ENCODE measurements at regions not wholly inside any gene's neighbourhood (a gene's known extent, or its start where the extent isn't known, plus 50 kb on each side); places are given as distances from the start of the nearest gene placed in this dataset.

DNA sequence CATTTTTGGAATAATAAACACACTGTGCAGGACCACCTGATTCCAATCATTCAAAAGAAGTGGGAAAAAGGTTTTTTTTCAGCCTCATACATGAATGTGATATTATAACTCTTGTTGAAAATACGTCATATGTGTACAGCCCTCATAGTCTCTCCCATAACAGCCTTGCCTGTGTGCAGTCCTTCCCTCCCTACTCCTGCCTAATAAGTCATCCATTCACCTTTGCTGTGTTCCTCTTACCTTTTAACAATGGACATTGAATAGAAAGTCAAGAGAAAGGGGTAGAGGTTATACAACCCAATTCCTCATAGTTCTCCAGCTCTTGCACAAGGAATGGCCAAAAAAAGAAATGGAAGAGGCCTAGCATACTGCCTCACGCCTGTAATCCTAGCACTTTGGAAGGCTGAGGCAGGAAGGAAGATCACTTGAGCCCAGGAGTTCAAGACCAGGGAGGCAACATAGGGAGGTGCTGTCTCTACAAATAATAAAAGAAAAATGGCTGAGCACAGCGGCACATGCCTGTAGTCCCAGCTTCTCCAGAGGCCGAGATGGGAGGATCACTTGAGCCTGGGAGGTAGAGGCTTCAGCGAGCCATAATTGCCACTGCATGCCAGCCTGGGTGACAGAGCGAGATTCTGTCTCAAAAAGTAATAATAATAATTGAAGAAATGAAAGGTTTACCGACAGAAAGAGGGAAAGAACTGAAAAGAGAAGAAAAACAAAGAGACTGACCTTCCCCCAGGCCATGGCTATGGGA is 356.1 kb upstream of the KIF2A start:
- DNase-seq (ENCODE audit: low spot score) (no peak), FAIRE-seq (no peak)

DNA sequence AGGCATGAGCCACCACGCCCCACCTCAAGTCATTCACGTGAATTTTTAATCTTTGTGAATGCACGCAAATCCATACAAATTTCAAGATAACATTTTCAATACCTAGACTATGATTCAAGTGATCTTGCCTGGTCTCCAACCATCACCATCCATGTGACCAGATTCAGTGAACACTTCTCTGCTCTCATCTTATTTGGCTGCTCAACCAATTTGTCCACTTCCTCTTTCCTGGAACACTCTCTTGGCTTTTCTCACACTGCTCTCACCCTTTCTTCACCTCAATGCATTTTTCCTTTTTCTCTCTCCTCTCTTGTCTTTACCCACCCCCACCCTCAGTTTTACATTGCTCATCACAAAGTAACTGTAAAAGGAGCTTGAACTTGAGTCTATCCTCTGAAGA is 354.7 kb upstream of the KIF2A start:
- FAIRE-seq (no peak), DNase-seq (ENCODE audit: low spot score) (no peak)

DNA sequence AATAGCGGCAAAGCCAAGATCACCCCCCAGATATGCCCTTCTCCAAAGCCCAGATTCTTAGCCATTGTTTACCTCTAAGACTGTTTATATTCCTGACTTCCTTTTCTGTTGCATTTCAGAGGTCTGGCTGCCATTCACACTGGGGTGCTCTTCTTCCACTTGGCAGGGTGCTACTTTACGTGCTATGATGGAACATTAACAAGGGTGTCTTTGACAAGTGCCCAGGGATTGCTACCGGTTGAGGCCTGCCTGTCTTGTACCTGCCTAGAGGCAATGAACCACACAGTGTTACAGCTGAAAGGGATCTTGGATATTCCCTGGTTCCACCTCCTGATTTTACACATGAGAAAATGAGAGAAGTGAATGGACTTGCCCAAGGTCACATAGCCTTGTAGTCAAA is 352.1 kb upstream of the KIF2A start:
- DNase-seq (ENCODE audit: low spot score) (no peak), FAIRE-seq (no peak)

DNA sequence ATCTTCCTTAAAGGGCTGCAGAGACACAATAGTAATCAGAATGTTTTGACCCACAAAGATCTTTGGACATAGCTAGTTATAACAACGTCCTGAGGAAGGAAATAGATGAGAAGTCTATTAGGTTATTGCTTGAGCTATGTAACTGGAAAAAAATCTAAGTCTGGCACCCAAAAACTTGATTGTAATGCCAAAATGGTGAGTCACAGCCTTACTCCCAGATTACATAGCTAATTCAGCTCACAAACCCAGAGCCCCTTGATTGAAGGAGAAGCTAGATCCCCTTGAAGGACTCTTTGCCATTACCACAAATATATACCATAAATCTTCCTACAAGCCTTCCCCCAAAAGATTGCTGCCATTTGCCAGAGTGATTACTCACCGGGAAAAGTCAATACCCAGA is 341.8 kb upstream of the KIF2A start:
- FAIRE-seq = no peak
- peak; percentile 5 for DNase-seq (ENCODE audit: low spot score)

DNA sequence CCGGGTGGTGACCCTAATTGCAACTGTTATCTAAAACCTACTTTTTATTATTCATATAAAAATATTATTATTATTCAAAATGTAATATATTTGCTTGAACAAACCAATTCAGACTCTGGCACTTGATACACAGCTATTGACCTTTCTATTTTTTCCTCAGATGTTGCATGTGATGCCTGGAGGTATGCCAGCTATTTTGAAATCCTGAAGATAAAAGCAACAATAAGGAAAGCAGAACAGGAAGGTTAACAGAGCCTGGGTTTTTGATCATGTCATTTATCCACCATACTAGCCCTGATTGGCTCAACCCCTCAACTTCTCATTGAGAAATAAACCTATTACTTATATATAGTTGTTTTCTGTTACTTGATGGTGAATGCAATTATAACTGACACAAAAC is 340.9 kb upstream of the KIF2A start:
- DNase-seq (ENCODE audit: low spot score) = no peak

DNA sequence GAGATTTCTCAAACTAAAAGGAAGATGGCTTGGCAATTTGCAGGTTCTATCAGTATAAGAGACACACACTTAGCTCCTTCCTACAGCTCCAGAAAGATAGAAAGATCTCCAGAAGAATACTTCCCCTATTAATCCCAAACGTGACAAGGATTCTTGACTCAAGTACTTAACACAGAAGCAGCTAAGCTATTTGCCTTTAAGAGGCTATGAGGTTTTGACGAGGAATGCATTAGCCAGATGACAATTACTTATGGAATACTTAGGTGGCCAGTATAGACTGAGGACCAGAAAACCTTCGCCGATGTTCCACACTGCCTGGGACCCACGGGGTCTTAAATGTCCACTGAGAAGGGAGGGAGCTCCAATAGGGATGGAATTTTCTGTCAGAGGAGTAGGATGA is 340.5 kb upstream of the KIF2A start:
- no peak for DNase-seq (ENCODE audit: low spot score)
- FAIRE-seq = no peak

More for the DNA sequence above, 340.9 kb upstream of the KIF2A start:
- FAIRE-seq = no peak

DNA sequence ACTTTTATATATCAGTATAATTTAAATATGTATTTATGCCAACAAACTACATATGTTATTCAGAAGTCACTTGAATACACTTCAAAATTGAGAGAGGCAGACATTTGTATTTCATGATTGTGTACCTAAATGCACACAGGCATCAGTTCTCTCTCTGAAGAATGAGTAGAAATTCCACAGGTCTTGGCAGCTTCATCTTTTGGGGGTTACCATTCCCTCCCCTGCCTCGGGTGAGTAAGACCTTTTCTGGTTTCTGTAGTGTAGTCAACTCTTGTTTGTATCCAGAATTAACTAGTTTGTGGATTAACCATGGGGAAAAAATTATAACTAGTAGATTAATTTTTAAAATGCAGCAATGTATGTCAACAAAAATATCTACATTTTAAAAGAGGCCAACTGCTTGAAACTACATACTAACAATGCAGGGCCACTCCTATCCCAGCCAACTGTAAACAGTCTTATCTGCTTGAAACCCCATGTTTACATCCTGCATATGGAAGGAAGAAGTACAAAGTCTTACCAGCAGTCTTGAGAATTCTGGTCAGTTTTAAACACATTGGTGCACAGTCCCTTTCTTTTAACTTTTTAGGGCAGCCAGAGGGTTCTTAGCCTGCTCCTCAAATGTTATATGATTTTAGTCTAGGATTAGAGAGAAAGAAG is 339.6 kb upstream of the KIF2A start:
- no peak for FAIRE-seq
- DNase-seq (ENCODE audit: low spot score) = no peak

DNA sequence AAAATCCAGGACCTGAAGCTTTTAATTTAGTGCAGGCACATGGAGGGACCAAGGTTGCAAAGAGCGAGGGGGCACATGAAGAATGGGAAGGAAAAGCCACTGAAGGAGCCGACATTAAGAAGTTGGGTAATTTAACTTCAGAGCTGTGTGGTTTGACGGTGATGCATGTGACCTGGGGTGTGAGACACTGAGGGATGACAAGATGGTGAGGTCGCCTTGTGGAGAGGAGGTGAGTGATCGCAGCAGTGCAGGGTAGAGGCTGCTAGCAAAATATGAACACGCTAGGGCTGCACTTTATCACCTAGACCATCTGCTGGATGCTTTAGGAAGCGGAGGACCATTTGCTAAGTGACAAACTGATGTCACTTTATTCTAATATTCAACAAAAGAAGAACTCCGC is 339.0 kb upstream of the KIF2A start:
- FAIRE-seq = no peak
- DNase-seq (ENCODE audit: low spot score) = no peak

DNA sequence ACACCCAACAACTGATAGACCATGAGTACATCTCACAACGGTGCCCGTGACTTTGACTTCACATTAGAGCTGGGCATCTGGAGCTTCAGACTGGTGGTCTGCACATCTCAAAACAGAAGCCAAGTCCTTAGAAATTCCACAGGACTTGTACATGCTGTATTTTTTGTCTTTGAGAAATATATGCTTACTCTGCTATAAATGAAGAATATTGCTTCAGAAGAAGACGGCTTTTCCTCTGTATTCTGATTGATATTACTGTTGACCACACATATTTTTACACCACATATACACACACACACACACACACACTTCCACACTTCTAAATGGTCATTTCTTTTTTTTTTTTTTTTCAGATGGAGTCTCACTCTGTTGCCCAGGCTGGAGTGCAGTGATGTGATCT is 338.3 kb upstream of the KIF2A start:
- no peak for DNase-seq (ENCODE audit: low spot score)
- FAIRE-seq = no peak

DNA sequence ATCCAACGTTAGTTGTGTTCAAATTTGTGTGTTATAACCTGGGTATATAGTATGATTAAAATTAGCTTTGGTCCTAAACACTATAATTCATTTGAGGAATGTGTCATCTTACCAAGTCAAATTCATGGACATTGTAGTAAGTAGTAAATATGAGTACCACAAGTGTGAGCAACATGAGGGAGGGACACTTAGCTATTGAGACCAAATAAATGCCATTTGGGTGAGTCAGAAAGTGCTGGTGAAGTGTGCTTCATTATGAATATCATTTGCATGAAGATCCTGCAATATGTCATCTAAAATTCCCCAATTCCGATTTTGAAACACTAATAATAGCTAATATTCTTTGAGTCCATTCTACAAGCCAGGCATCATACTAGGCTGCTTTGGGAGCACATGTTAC is 336.7 kb upstream of the KIF2A start:
- FAIRE-seq (no peak), DNase-seq (ENCODE audit: low spot score) (peak; percentile 13)

DNA sequence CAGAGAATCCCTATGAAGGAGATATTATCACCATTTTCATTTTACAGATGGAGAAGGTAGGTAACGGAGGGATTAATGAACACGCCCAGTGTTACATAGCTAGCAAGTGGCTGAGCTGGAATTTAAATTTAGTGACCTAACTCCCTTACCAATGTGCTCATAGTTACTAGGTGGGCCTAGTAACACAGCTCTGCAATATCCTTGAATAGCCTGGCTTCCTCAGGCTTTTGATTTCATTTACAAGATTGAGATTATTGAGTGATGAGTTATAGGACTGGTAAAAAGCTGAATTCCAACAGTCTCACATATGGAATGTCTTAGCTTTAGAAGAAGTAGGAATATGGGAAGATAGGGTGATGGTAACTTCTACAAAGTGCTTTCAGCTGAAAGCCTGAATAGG is 336.3 kb upstream of the KIF2A start:
- no peak for DNase-seq (ENCODE audit: low spot score)
- FAIRE-seq = no peak

DNA sequence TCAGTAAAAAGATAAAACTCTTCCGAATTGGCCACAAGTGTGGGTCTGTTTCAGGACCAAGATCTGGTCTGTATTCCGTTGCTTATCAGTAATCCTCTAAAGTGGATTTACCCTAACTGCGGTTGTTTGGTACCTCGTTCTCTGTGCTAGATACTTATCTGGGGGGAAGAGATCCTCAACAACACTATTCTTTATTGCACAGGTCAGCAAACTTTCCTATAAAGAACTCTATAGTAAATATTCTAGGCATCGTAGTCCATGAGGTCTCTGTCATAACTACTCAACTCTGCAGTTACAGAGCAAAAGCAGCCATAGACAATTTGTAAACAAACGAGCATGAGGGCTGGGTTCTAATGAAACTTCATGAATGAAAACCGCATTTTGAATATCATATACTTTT is 335.8 kb upstream of the KIF2A start:
- FAIRE-seq (no peak), DNase-seq (ENCODE audit: low spot score) (no peak)

DNA sequence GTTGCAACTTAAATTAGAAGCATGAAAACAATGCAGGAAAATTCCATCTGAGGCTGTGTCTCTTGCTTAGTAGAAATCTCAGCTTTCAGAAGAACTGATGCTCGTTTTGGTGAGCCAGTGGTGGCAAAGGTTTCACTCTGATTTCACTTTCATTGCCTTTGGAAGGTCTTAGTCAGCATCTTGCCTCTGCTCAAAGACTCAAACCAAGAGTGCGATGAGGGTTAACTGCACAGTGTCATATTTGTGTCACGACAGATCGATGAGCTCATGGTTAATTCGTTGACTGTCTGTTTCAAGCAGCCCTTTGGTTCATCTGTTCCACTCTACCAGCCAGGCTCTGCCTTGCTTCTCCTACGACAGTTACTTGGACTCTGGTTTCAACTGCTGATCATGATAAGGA is 331.3 kb upstream of the KIF2A start:
- FAIRE-seq = no peak

DNA sequence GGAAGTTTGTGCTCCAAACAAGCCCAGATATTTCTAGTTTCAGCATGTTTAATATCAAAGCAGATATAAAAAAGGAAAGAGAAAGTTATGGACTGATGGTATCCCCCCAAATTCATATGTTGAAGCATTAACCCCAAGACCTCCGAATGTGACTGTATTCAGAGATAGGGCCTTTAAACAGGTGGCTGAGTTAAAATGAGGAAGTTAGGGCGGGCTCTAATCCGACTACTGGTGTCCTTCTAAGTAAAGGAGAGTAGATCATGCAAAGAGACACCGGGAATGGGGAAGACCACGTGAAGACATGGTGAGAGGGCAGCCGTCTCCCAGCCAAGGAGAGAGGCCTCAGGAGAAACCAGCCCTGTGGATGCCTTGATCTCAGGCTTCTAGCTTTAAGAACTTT is 324.1 kb upstream of the KIF2A start:
- DNase-seq (ENCODE audit: low spot score) (no peak), FAIRE-seq (no peak)

More for the DNA sequence above, 331.3 kb upstream of the KIF2A start:
- no peak for DNase-seq (ENCODE audit: low spot score)

DNA sequence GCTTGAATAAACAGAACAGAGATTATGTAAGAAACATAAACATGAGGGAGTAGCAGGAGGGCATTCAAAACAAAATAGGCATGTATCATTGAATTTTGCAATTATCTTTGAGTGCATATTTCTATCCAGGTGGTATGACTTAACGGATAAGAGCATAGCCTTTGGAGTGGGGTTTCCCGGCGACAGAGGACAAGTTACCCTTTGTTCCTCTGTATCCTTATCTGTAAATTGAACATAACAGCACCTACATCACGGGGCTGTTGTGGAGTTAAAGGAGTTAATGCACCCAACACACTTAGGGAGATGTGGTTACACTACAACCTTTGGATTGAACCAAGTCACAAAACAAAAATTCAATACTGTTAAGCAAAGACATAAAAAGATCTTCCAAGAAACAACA is 314.6 kb upstream of the KIF2A start:
- FAIRE-seq = no peak
- DNase-seq (ENCODE audit: low spot score) = no peak

DNA sequence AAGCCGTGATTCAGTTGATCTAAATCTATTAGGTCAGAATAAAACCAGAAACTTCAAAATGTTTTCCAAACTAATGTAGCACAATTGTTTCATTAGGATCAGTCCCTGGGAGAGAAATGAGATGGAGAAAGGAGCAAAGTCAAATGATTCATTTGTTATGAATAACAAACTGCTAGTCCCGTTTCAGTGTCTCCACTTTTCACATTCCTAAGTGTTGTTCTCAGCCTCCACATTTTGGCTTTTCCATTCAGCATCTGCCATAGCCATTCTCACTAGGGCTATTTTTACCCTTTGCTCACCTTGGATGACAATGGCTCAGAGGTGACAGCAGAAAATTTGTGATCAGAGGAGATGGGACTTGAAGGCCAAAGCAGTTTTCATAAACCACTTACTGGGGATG is 314.1 kb upstream of the KIF2A start:
- DNase-seq (ENCODE audit: low spot score) = no peak
- no peak for FAIRE-seq

DNA sequence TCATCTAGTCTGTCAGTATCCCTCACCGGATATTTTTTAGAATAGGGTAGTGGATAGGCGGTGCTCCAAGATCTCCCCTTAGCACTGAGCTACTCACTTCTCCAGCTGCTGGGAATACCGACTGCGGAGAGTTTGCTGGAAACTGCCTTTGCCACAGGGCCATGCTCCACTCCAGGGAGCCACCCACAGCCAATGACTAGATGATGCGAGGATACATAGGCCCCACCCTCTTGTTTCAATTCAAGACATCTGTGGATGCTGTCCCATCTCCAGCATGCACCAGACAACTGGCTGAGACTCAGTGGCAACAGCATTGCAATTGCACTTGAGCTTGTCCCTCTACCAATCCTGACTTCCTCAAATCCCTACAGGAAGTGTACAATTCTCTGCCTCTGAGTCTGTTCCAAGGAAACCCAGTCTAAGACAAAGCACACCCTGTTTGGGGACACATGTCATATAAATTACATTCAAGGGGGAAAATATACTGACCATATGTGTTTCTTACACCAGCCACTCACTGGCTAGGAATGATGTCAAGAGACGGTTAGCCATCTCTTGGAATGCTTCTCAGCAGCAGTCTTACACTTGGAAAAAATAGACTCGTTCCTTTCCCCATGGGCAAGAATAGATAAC is 312.6 kb upstream of the KIF2A start:
- FAIRE-seq = no peak

DNA sequence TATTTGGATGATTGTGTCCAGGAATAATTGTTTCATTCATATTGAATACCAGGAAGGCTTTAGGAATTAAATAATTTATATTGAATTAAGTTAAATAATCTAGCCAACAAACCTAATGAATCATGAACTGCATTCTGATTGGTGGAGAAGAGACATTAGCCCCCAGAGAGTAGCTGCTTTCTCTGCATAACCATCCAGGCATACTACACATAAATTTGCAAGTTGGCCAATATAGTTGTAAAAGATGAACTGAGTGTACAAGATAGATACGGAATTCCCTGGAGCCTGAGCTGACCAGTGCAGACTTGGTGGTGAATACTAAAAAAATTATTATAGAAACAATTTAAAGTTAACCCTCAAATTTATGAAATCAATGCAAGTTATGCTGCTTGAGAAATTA is 311.8 kb upstream of the KIF2A start:
- FAIRE-seq (no peak), DNase-seq (ENCODE audit: low spot score) (no peak)

More for the DNA sequence above, 312.6 kb upstream of the KIF2A start:
- no peak for DNase-seq (ENCODE audit: low spot score)

DNA sequence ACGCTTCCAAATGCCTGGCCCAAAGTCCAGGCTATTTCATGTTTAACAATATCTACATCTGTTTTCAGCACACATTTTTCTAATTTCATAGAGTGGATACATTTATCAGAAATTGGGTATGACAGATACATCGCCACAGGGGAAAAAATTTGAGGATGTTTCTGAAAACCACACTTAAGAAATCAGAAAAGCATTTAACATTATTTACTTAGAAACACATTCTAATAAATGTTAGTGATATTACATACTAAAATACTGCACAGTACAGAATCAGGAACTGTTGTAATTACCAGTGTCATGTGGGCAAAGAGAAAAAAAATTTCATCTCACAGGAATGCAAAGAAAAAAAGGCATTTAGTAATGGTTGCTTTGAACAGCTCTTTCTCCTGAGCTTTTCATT is 310.5 kb upstream of the KIF2A start:
- FAIRE-seq (no peak), DNase-seq (ENCODE audit: low spot score) (no peak)

DNA sequence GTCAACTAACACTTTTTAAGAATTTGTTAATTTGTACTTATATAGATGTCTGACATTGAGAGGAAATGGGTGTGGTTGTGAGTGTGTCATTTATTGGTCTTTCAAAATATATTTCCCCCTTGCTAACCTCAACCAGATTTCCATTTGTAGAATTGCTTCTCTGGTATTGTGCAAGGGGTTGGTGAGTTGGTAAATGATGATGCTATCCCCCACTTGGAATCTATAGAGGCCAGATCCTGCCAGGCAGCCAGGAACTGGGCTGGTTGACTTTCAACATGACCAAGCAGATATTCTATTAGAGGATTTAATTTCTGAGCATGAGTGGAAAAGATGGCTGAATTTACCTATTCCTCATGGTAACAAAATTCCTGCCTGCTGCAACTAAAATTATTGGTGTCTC is 306.6 kb upstream of the KIF2A start:
- DNase-seq (ENCODE audit: low spot score) = no peak
- FAIRE-seq = no peak

DNA sequence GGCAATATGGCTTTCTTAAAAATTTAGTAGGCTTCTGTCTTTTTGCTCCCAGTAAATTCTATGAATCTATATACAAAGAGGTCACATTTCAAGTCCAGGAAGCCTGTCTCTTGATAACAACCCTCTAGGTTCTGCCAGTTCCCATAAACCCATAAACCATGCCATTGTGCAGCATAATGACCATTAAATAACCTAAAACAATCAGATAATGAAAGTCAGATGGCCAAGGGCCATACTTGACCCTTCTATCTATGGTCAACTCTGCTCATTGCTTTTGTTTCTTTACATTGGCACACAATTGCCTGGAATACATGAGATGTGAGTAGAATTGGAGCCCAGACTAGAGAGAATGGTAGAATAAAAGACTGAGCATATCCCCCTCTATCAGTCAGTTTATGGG is 305.4 kb upstream of the KIF2A start:
- FAIRE-seq (no peak), DNase-seq (ENCODE audit: low spot score) (no peak)

DNA sequence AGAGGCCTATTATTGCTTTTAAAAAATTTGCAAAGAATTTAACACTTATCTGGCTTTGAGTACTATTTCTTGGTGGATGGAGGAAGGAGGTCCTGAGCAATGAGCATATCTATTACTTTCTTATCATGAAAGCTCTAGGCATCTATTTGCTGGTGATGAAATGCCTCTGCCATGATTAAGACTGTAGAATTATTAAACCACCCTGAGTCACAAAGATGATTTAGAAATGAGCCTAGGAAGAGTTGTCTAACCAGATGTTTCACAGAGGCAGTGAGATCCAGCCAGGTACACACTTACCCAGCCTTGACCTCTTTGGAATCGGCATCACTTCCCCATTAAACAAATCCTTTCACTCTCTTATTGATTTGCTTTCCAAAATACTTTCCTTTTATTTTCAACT is 304.4 kb upstream of the KIF2A start:
- no peak for FAIRE-seq
- DNase-seq (ENCODE audit: low spot score) = peak; percentile 4

DNA sequence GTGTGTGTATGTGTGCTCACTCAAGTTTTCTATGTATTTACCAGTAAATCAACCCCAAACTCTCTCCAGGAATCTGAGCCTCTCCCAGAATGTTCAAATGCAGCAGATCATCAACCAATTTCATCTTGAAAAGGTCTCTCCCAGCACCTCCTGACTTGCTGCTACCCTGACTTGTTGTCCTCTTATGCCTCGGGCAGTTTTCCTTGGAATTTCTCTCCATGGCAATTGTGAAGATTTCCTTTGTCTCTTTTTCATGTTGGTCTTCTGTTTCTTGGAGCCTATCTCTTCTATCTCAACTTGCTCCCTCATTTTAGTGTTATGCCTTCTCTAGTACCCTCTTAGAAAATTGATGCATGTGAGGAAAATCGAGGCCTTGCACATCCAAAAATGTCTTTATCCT is 303.6 kb upstream of the KIF2A start:
- FAIRE-seq (no peak), DNase-seq (ENCODE audit: low spot score) (no peak)
